ENCODE measurements at regions not wholly inside any gene's neighbourhood (a gene's known extent, or its start where the extent isn't known, plus 50 kb on each side); places are given as distances from the start of the nearest gene placed in this dataset.

GRCh38 chr14:86897224-86897623 lies 1095.8 kb downstream of the GALC start:
- TF ChIP-seq SUZ12 (IDR thresholded peaks at IDR 0.05; ENCODE audit: low read depth, low read length) (no peak), ZC3H4 (CRISPR knock-in tag; IDR thresholded peaks at IDR 0.05; ENCODE audit: borderline replicate concordance) (no peak), MXI1 (IDR thresholded peaks at IDR 0.05; ENCODE audit: borderline replicate concordance, low read depth, low read length) (no peak), AFF4 (CRISPR knock-in tag; IDR thresholded peaks at IDR 0.05) (no peak), ZBTB33 (CRISPR knock-in tag; IDR thresholded peaks at IDR 0.05) (no peak), PATZ1 (CRISPR knock-in tag; IDR thresholded peaks at IDR 0.05) (no peak), JUN (CRISPR knock-in tag; IDR thresholded peaks at IDR 0.05) (no peak), ZNF256 (CRISPR knock-in tag; conservative IDR thresholded peaks at IDR 0.05) (no peak), CTCF (CRISPR knock-in tag; IDR thresholded peaks at IDR 0.05) (no peak)
